Activated naive CD4-positive, alpha-beta T cell treated with anti-CD3 and anti-CD28 coated beads, Interleukin-2, amount 50 U/mL, for 24 hours (primary cell): ENCODE measurements at regions not wholly inside any gene's neighbourhood (a gene's known extent, or its start where the extent isn't known, plus 50 kb on each side); places are given as distances from the start of the nearest gene placed in this dataset.
"Not testable (repeated sequence)": the region's sequence is repeated elsewhere in the genome, so short reads cannot be mapped to it uniquely, and the experiment has no call there.

Source experiments
- H3K27ac Mint-ChIP-seq: one replicate; pipeline ENCODE4 v1.8.0; 2021; ENCODE audit warnings: mild to moderate bottlenecking, mixed read lengths
- H3K27me3 Mint-ChIP-seq: one replicate; pipeline ENCODE4 v1.8.0; 2021; ENCODE audit warnings: mixed read lengths
- H3K36me3 Mint-ChIP-seq: one replicate; pipeline ENCODE4 v1.8.0; 2021; ENCODE audit warnings: mixed read lengths
- H3K4me1 Mint-ChIP-seq: one replicate; pipeline ENCODE4 v1.8.0; 2021; ENCODE audit warnings: mixed read lengths
- H3K4me3 Mint-ChIP-seq: one replicate; pipeline ENCODE4 v1.8.0; 2021; ENCODE audit warnings: mild to moderate bottlenecking, mixed read lengths
- H3K9me3 Mint-ChIP-seq: one replicate; pipeline ENCODE4 v1.8.0; 2021; ENCODE audit warnings: mixed read lengths

- H3K27ac Mint-ChIP-seq, result no peak overlapping the region
- H3K36me3 Mint-ChIP-seq, result no peaks in the 10 kb centered on the region
- H3K4me3 Mint-ChIP-seq, result no peak overlapping the region
- no peaks in the 10 kb centered on the region for H3K9me3 Mint-ChIP-seq
- no peaks in the 10 kb centered on the region for H3K4me1 Mint-ChIP-seq
- H3K27me3 Mint-ChIP-seq, result peaks cover 4% of the 10 kb centered on the region
These were observed 289.6 kb upstream of the LRRN1 start for GRCh38 chr3:3509665-3510064.

GRCh38 chr3:3504686-3505085 is 294.5 kb upstream of the LRRN1 start:
- Mint-ChIP-seq H3K4me3 (no peak overlapping the region), H3K27me3 (no peaks in the 10 kb centered on the region), H3K9me3 (no peaks in the 10 kb centered on the region), H3K36me3 (no peaks in the 10 kb centered on the region), H3K27ac (no peak overlapping the region), H3K4me1 (no peaks in the 10 kb centered on the region)

GRCh38 chr3:3503411-3503810 is 295.8 kb upstream of the LRRN1 start:
- H3K4me1 Mint-ChIP-seq, result no peaks in the 10 kb centered on the region
- no peaks in the 10 kb centered on the region for H3K9me3 Mint-ChIP-seq
- H3K4me3 Mint-ChIP-seq, result no peak overlapping the region
- H3K36me3 Mint-ChIP-seq, result no peaks in the 10 kb centered on the region
- H3K27ac Mint-ChIP-seq, result no peak overlapping the region
- H3K27me3 Mint-ChIP-seq, result no peaks in the 10 kb centered on the region

- Mint-ChIP-seq H3K9me3 (no peaks in the 10 kb centered on the region), H3K36me3 (no peaks in the 10 kb centered on the region), H3K27ac (no peak overlapping the region), H3K27me3 (no peaks in the 10 kb centered on the region), H3K4me1 (no peaks in the 10 kb centered on the region), H3K4me3 (no peak overlapping the region)
These were observed 299.2 kb upstream of the LRRN1 start for GRCh38 chr3:3499987-3500386.

- Mint-ChIP-seq H3K9me3 (no peaks in the 10 kb centered on the region), H3K27ac (no peak overlapping the region), H3K4me3 (no peak overlapping the region), H3K36me3 (no peaks in the 10 kb centered on the region), H3K27me3 (no peaks in the 10 kb centered on the region), H3K4me1 (no peaks in the 10 kb centered on the region)
These were observed 300.1 kb upstream of the LRRN1 start for GRCh38 chr3:3499012-3499562.

GRCh38 chr3:3495611-3496010 is 303.6 kb upstream of the LRRN1 start:
- peaks cover 17% of the 10 kb centered on the region for H3K9me3 Mint-ChIP-seq
- no peaks in the 10 kb centered on the region for H3K4me1 Mint-ChIP-seq
- no peak overlapping the region for H3K27ac Mint-ChIP-seq
- no peak overlapping the region for H3K4me3 Mint-ChIP-seq
- peaks cover 8% of the 10 kb centered on the region for H3K27me3 Mint-ChIP-seq
- no peaks in the 10 kb centered on the region for H3K36me3 Mint-ChIP-seq

GRCh38 chr3:3476669-3477068 is 297.2 kb upstream of the CRBN start:
- peaks cover 6% of the 10 kb centered on the region for H3K9me3 Mint-ChIP-seq
- H3K36me3 Mint-ChIP-seq, result no peaks in the 10 kb centered on the region
- H3K4me3 Mint-ChIP-seq, result no peak overlapping the region
- peaks cover 6% of the 10 kb centered on the region for H3K27me3 Mint-ChIP-seq
- no peak overlapping the region for H3K27ac Mint-ChIP-seq
- H3K4me1 Mint-ChIP-seq, result no peaks in the 10 kb centered on the region

GRCh38 chr3:3468596-3468995 is 289.1 kb upstream of the CRBN start:
- no peaks in the 10 kb centered on the region for H3K4me1 Mint-ChIP-seq
- H3K36me3 Mint-ChIP-seq, result no peaks in the 10 kb centered on the region
- H3K4me3 Mint-ChIP-seq, result no peak overlapping the region
- H3K27me3 Mint-ChIP-seq, result no peaks in the 10 kb centered on the region
- no peak overlapping the region for H3K27ac Mint-ChIP-seq
- no peaks in the 10 kb centered on the region for H3K9me3 Mint-ChIP-seq

GRCh38 chr3:3464131-3464530 is 284.6 kb upstream of the CRBN start:
- Mint-ChIP-seq H3K4me1 (no peaks in the 10 kb centered on the region), H3K27me3 (no peaks in the 10 kb centered on the region), H3K27ac (no peak overlapping the region), H3K36me3 (no peaks in the 10 kb centered on the region), H3K9me3 (no peaks in the 10 kb centered on the region), H3K4me3 (no peak overlapping the region)

- H3K27me3 Mint-ChIP-seq, result no peaks in the 10 kb centered on the region
- H3K4me1 Mint-ChIP-seq, result no peaks in the 10 kb centered on the region
- peaks cover 6% of the 10 kb centered on the region for H3K9me3 Mint-ChIP-seq
- no peaks in the 10 kb centered on the region for H3K36me3 Mint-ChIP-seq
- H3K27ac Mint-ChIP-seq, result no peak overlapping the region
- no peak overlapping the region for H3K4me3 Mint-ChIP-seq
These were observed 281.8 kb upstream of the CRBN start for GRCh38 chr3:3461317-3461716.

GRCh38 chr3:3448468-3448867 is 269.0 kb upstream of the CRBN start:
- H3K36me3 Mint-ChIP-seq, result no peaks in the 10 kb centered on the region
- no peaks in the 10 kb centered on the region for H3K27me3 Mint-ChIP-seq
- H3K4me3 Mint-ChIP-seq, result no peak overlapping the region
- no peaks in the 10 kb centered on the region for H3K9me3 Mint-ChIP-seq
- H3K4me1 Mint-ChIP-seq, result no peaks in the 10 kb centered on the region
- no peak overlapping the region for H3K27ac Mint-ChIP-seq

GRCh38 chr3:3447641-3448040 is 268.1 kb upstream of the CRBN start:
- no peaks in the 10 kb centered on the region for H3K36me3 Mint-ChIP-seq
- H3K27me3 Mint-ChIP-seq, result no peaks in the 10 kb centered on the region
- no peak overlapping the region for H3K4me3 Mint-ChIP-seq
- H3K4me1 Mint-ChIP-seq, result no peaks in the 10 kb centered on the region
- H3K27ac Mint-ChIP-seq, result no peak overlapping the region
- H3K9me3 Mint-ChIP-seq, result no peaks in the 10 kb centered on the region

- no peaks in the 10 kb centered on the region for H3K4me1 Mint-ChIP-seq
- H3K27ac Mint-ChIP-seq, result no peak overlapping the region
- no peaks in the 10 kb centered on the region for H3K36me3 Mint-ChIP-seq
- H3K4me3 Mint-ChIP-seq, result no peak overlapping the region
- peaks cover 2% of the 10 kb centered on the region for H3K27me3 Mint-ChIP-seq
- no peaks in the 10 kb centered on the region for H3K9me3 Mint-ChIP-seq
These were observed 266.8 kb upstream of the CRBN start for GRCh38 chr3:3446251-3446650.

GRCh38 chr3:3443482-3443881 is 264.0 kb upstream of the CRBN start:
- Mint-ChIP-seq H3K27me3 (peaks cover 2% of the 10 kb centered on the region), H3K27ac (no peak overlapping the region), H3K9me3 (no peaks in the 10 kb centered on the region), H3K4me3 (no peak overlapping the region), H3K4me1 (no peaks in the 10 kb centered on the region), H3K36me3 (no peaks in the 10 kb centered on the region)

- Mint-ChIP-seq H3K4me3 (no peak overlapping the region), H3K4me1 (no peaks in the 10 kb centered on the region), H3K9me3 (no peaks in the 10 kb centered on the region), H3K36me3 (no peaks in the 10 kb centered on the region), H3K27me3 (peaks cover 2% of the 10 kb centered on the region), H3K27ac (no peak overlapping the region)
These were observed 254.2 kb upstream of the CRBN start for GRCh38 chr3:3433711-3434110.

- H3K27me3 Mint-ChIP-seq, result no peaks in the 10 kb centered on the region
- H3K36me3 Mint-ChIP-seq, result no peaks in the 10 kb centered on the region
- no peaks in the 10 kb centered on the region for H3K4me1 Mint-ChIP-seq
- H3K27ac Mint-ChIP-seq, result no peak overlapping the region
- H3K4me3 Mint-ChIP-seq, result no peak overlapping the region
- H3K9me3 Mint-ChIP-seq, result no peaks in the 10 kb centered on the region
These were observed 250.3 kb upstream of the CRBN start for GRCh38 chr3:3429841-3430240.

- H3K27ac Mint-ChIP-seq, H3K36me3 Mint-ChIP-seq, H3K27me3 Mint-ChIP-seq, H3K4me3 Mint-ChIP-seq, H3K4me1 Mint-ChIP-seq: not testable (repeated sequence)
- peaks cover 11% of the 10 kb centered on the region for H3K9me3 Mint-ChIP-seq
These were observed 228.2 kb upstream of the CRBN start for GRCh38 chr3:3407707-3408106.
